NCI-H82 treated with DMSO at 0.1 percent for 48 hours (cell line): ENCODE measurements at regions not wholly inside any gene's neighbourhood (a gene's known extent, or its start where the extent isn't known, plus 50 kb on each side); places are given as distances from the start of the nearest gene placed in this dataset.
A peak's percentile ranks its signal among the peaks of the same experiment; 100 is the strongest.
"Not testable (repeated sequence)": the region's sequence is repeated elsewhere in the genome, so short reads cannot be mapped to it uniquely, and the experiment has no call there.

ENCODE experiments used
- DNase-seq: peaks from one replicate; lab custom pipeline; 2025; ENCODE audit not compliant: unreplicated experiment; lab: John Stamatoyannopoulos, UW

DNA sequence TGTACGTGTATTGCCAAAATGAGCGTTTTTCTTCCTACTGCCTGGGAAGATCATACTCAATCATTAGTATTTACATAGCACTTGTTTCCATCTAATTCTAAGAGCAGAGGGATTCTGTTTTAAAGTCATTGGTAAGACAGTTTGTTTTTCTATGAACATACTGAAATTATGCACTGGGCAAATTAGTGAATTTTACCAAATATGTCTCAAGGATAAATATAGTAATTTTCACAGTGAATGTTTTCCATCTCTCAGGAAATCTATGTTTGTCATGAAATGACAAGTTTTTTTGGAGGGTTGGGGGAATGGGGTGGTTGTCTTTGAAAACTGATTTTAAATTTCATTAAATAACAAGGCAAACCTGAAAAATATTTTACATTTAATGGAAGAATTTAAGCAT, 441.3 kb upstream of the ARRDC3 start:
- DNase-seq, result no peak

DNA sequence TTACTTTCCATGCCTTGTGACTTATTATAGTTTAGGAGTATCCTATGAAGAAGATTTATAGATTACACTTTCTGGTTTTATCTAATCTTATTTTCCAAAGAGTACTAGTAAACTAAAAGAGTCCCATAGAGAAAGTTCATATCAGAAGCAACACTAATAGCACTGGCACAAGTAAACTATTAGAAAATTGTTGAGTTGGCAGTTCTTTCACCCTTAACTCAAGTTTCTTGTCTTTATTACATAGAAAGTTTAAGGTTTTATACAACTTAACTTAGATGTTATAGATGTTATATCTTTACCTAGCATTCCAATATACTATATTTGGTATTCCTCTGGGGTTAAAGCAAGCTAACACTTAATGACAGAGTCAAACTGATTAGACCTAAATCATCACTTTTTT, 437.8 kb upstream of the ARRDC3 start:
- no peak for DNase-seq

DNA sequence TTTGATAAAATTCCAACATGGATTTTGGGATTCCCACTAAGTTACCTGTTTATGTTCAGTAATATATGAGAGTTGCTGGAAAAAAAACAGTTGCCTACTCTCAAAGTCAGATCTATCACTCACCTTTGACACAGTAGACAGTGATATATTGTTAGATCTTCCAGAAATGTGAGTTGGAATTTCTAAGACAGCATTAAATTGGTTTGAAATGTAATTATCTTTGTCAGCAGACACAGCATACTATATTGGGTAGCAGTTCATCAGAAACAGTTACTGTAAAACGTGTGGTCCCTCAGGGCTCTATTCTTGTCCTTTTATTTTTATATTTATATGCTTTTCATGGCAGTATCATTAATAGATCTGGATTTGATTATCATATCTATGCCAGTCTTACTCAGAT, 433.6 kb upstream of the ARRDC3 start:
- no peak for DNase-seq

DNA sequence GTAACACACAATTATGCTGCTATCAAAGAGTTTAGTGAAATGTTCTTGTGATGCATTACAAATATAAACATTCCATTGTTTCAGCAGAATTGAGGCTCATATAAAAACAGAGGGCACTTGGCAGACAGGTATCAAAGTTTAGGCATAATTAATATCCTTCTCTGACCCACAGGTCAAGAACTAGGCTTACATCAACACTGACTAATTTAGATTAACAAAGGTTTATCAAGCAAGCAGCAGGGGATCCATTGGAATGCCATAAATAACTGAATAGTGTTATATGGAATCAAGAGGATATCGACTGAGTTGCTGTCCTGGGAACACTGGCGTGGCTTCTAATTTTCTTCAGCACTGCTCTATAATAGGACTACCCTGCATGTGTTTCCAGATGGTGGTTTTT, 414.5 kb upstream of the ARRDC3 start:
- no peak for DNase-seq

DNA sequence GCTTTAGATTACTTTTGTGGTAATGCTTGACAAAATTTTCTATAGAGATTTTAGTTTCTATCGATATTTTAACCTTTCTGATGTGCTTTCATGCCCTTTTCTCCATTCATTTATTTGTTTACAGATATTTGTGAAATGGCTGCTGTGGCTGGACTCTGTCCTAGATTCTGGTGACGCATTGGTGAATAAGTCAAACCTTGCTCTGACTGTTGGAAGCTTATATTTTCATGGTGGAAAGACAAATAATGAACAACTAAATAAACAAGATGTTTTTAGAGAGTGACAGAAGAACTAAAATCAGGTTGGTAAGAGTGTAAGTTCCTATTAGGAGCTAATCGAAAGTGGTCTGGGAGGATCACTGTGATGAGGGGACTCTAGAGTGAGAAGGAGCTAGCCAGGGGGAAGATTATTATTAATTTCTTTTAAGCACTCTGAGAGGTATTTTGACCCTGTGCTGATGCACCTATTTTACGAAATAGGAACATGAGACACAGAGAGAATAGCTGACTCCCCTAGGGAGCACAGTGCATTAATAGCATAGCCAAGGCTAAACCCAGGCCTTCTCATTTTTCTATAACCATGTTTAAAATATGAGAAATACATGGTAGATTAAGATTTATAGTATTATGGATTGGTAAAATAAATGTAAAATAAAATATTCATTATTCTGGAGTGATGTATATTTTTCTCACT, 411.9 kb upstream of the ARRDC3 start:
- DNase-seq, result no peak

DNA sequence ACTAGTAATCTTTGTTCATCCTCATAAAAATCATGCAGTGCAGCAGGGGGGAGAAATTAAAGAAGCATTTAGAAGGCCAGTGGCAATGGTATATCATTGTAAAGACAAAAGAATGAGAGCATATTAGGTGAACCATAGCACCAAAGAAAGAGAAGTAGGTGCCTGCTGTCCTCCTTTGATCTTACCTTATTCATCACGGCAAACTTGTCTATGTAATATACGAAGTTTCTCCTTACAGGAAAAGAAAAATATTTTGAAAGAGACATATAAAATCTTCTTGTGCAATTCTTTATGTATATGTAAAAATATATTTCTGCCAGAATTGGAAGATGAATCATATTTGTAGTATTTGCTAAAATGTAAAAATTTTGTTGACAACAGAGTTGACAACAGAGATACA, 411.3 kb upstream of the ARRDC3 start:
- no peak for DNase-seq

DNA sequence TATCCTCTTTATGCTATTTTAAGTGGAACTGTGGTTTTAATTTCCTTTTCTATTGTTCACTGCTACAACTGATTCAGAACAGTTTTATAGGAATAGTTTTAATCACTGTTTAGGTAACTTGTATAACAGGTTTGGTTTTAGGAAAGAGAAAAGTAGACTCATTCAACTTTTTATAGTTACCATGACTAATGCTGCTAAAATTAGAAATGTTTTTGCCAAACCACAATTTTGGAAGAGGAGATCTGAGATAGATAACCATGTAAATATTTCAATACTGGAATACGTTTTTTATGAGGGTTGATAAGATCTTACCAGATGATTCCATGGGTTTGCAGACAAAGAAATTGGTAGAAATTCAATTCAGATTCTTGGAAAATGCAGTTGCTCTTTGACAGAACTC, 404.6 kb upstream of the ARRDC3 start:
- DNase-seq, result no peak

DNA sequence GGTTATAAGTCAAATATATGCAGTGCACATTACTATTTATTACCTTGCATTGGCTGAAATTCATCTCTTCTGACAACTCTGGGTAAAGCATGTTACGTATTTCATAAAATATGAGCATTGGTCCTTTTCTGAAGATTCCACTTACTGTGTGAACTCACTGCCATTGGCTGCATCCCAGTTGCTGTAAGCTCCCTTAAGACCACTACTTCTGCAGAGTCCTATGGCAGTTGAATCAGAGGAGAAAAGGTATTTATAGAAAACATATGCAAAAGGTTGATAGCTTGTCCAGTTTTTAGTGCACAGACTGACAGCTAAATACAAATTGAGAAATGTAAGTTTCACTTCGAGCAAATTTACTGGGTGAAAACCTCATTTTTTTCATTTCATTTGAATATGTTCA, 394.6 kb upstream of the ARRDC3 start:
- no peak for DNase-seq

DNA sequence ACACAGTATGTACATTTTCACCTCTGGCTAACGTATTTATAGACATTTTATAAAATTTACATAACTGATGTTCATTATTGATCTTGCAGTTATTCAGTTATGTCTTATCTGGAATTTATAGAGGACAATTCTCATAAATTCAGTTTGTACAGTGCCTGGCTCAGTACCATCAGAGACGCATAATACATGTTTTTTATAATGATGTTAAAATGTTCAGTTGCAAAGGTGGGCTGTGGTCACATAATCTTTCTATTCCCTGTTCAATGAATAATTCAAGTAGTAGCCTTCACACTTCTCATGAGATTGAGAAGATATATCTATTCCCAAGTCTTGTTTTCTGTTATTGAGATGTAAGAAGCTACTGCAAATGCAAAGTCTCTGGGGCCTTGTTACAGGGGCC, 393.1 kb upstream of the ARRDC3 start:
- DNase-seq, result no peak

DNA sequence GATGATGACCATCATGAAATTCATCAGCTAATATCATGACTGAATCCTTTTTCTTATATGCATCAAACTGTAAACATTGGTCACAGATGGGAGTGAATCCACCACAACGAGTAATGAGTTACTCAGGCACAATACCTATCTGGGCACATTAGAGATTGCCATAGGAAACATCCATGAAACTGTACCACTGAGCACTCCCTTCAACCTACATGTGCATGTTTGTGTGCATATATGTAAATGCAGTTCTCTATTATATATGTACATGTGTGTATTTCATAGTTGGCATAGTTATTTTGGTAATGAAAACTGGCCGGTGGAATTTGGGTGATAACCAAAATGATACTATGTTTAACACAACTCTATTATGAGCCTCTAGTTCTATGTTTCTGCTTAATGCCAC, 387.3 kb upstream of the ARRDC3 start:
- DNase-seq, result no peak

DNA sequence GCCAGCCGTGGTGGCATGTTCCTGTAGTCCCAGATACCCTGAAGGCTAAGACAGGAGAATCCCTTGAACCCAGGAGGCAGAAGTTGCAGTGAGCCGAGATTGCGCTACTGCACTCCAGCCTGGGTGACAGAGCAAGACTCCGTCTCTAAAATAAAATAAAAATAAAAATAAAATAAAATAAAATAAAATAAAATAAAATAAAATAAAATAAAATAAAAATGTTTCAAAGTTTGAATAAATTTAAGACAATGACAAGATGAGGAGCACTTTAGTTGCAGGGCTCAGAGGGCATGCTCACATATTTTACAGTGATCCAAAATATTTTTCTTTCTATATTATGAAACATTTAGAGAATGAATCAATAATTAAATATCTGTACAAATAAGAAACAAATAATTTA, 374.3 kb upstream of the ARRDC3 start:
- not testable (repeated sequence) for DNase-seq

DNA sequence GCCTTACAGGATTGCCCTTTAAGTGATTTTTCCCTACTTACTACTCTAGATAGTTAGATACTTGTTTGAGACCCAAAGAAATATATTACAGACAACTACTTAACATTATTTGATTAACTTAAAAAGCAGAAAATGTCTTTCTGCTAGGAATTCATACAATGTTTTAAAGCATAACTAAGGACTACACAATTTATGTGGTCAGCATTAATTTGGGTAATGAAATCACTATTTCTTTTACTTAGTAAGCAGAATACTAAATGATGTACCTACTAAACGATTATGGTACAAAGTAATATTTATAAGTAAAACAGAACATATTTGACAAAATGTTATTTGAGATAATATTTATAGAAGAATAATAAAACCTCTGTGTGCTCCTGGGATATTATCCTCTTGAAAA, 371.9 kb upstream of the ARRDC3 start:
- DNase-seq, result no peak

DNA sequence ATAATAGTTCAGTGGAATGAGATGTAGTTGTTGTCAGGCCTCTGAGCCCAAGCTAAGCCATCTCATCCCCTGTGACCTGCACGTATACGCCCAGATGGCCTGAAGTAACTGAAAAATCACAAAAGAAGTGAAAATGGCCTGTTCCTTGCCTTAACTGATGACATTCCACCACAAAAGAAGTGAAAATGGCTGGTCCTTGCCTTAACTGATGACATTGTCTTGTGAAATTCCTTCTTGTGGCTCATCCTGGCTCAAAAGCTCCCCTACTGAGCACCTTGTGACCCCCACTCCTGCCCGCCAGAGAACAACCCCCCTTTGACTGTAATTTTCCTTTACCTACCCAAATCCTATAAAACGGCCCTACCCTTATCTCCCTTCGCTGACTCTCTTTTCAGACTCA, 361.4 kb upstream of the ARRDC3 start:
- DNase-seq, result not testable (repeated sequence)

DNA sequence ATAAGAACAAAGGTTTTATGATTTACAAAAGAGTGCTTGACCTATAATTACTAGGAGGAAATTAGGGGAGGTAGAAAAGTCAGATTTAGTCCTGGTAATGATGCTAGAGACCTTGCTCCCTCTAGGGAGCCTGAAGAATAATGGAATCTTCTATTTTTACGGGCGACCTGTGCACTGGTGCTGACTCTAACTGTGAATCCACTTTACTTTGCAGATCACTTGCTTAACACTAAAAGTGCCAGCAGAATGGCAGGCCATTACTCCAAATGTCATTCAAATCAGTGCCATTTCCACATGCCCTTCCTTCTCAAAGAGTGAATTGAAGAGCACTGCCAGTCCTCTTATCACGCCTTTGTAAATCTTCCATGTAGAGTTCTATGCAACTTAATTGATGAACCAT, 359.4 kb upstream of the ARRDC3 start:
- DNase-seq, result no peak

DNA sequence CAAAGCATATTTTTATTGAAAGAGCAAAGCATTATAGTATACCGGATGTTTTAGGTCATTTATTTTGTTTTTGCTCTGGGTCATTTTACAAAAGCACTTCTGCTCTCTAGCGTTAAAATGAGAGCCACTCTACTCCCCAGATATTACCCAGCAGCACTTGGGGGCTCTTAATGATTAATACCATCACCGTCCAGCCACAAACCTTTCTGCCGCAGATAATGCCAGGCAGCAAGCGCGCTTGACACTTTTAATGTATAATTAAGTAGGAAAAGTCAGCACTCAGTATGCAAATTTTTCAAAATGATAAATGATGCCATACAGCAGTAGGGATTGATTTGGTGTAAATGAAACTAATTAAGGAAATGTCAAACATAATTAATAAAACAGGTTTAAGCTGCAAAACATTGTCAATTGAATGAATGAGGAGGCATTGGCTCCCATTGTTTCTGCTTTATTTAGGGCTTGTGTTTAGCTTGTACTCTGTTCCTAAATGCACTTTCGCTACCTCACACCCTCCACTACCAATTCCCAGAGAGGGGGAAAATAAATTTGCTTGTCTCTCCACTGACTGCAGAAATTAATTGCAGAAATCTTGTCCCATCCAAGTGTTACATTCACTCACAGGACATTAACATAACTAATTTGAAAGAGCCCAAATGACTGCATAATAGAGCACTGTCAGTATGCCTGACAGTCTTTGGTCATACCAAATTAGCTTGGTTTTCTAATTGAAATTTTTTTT, 358.8 kb upstream of the ARRDC3 start:
- DNase-seq, result no peak

DNA sequence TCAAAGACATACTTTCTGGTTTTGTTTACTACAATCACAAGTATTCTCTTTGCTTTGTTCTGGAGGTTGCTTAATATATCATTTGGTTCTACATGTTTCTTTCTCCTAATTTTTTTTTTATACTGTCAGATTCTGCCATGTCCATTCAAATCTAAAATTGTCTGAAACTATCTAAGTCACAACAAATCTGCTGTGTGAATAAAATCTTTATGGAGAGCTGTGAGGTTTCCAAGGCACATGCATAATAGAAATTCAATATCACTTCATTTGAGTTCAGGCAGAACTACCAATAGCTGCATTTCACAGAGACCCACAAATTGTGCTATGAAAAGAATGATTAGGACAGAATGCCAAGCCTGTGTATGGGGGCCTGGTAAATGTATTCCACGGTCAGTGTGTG, 346.9 kb upstream of the ARRDC3 start:
- DNase-seq, result no peak

DNA sequence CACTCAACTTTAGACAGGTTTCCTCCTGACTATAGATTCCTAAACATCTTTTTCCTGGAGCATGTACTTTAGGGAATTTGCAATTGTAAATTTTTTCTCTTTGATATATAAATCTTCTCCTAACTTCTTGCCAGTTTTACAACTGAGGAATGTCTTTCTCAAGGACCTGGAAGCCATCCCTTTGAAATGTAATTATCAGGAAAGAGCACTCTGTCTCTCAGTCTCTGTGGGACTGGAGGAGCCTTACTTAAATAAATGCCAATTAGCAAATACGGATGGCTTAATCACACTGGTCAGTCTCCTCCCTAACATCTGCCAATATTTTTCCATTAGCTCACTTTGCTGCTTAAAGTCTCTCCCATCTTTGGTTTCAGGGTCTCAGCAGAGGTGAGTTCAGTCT, 344.3 kb upstream of the ARRDC3 start:
- peak; percentile 70 for DNase-seq

DNA sequence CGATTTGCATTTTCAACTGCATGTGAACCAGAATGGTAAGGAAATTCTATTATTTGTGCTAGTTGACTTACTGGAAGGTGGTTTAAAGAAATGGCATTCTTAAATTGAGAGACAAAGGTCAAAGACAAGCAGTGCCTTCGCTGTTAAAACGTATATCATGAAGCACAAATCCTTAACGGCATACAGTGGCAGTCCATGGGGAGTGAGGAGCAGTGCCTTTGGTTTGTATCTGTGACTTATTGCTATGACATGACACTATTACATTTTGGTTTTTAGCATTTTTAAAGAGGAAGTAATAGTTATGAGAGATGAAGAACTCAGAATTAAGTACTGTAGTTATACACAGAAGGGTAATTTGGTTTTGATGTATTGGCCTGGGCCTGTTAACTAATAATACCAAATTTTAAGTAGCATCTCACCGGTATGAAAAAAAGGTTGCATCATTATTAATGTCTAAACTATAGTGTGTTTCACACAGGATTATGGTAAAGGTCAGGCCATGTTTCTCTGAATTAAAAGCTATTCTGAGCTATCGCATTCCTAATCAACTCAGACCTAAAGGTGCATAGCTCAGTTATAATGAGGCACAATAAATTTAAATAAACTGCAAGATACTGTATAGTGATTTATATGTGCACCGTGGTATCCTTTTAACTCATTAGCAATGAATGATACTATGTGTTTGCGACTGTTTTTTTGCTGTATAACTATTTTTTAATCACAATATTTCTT, 339.8 kb upstream of the ARRDC3 start:
- no peak for DNase-seq

DNA sequence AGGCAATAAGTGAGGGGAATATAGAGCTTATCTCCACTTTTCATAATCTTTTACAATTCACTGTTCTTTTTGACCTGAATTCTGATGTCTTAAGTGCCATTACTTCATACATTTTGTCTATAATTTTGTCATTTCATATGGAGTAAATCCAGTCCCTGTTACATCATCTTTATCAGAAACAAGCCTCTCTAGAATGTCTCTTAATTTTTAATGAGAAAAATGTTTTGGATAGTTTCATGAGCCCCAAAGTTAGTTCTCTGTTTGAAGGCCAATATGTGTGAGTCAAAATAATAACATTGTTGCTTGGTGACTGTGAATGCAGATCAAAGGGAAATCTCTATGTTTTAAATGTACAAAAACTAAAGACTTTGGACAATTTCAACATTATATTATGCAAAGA, 329.6 kb upstream of the ARRDC3 start:
- DNase-seq, result no peak

DNA sequence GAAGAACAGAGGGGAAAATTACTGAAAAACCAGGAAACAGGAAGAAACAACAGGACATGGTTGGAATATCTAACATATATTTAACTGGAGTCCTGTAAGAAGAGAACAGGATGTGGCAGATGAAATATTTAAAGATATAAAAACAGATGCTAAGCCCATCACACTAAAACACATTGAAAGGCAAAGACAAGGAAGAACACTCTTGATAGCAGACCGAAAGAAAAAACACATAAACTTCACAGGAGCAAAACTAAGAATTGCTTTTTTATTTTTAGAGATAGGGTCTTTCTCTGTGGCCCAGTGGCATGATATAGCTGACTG, 324.4 kb upstream of the ARRDC3 start:
- no peak for DNase-seq

DNA sequence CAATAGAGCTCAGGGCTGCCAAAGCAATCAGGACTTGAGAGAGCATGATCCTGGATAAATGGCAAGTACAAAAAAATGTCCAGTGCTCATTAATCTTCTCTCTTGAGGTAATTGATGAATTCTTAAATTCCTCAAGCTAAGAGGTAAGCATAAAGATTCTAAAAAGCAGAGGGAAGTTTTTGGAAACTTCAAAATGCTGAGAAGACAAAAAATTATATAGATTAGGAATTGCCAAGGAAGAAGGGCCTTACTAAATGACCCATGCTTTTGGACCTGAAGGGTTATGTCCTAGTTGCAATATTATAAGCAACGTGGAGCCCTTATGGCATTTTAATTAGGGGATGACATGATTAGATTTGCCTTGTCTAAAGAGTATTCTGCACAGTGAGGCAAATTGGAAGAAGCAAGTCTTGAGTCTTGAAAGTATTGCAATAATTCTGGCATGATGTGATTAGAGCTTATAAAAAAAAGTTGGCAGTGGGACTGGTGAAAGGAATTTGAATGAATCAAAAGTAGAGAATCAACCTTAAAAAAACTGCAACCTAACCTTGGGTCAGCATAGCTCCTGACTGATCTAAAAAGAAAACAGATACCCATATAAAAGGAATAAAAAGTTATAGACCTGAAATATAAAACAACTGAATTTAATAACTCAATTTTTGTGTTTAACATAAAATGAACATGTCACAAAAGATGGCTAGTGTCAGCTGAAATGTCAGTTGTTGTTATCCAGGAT, 323.8 kb upstream of the ARRDC3 start:
- no peak for DNase-seq

DNA sequence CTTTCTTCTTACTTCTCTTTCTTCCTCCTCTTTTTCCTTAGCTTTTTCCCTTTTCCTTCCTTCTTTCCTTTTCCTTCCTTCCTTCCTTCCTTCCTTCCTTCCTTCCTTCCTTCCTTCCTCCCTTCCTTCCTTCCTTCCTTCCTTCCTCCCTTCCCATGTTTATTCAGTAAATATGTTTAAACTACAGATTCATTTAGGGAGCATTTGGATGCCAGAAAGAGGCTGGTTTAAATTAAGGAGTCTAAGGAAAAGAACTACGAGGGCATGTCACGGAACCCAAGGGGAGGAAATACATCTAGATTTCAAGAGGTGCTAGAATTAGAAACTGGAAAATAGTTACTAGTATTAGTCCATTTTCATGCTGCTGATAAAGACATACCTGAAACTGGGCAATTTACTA, 320.0 kb upstream of the ARRDC3 start:
- DNase-seq, result no peak
